IMR-90 (cell line): ENCODE measurements at regions not wholly inside any gene's neighbourhood (a gene's known extent, or its start where the extent isn't known, plus 50 kb on each side); places are given as distances from the start of the nearest gene placed in this dataset.

Experiments
- ATAC-seq: fragments of 200-7000 bp; cut with Tn5 transposase; 2 replicates; pipeline ENCODE4 v1.9.1; 2020; ENCODE audit warnings: low read depth, mild to moderate bottlenecking, moderate library complexity
- BruUV-seq: library from RNA; stranded (reverse); fragments of 400-500 nt; replicated peaks from 2 replicates; lab custom pipeline; 2021; lab: Mats Ljungman, UMichigan
- CTCF ChIA-PET: fragments of 300-600 bp; formaldehyde crosslinking; extraction: SDS; loops from one replicate; lab custom pipeline; 2021; ENCODE audit warnings: antibody characterized with exemption; lab: Yijun Ruan, JAX
- POLR2A ChIA-PET: fragments of 300-600 bp; sonication (Branson Sonifier 250); formaldehyde crosslinking; loops from one replicate; lab custom pipeline; 2022; ENCODE audit warnings: antibody characterized with exemption; ENCODE audit not compliant: unreplicated experiment; lab: Charles Lee
- DNase-seq: peaks from one replicate; pipeline ENCODE4 v3.0.0; 2013
- H2AFZ ChIP-seq: replicated peaks from 2 replicates; pipeline ENCODE3; 2013; ENCODE audit warnings: low read length, mild to moderate bottlenecking; ENCODE audit not compliant: poor library complexity
- H2AK5ac ChIP-seq: 2 replicates; pipeline ENCODE4 v1.6.1; 2013; ENCODE audit warnings: low read depth, low read length, inconsistent platforms
- H2AK9ac ChIP-seq: replicated peaks from 2 replicates; pipeline ENCODE3; 2013; ENCODE audit warnings: mild to moderate bottlenecking, low read depth, low read length, moderate library complexity; ENCODE audit not compliant: poor library complexity
- H2BK120ac ChIP-seq: 2 replicates; pipeline ENCODE4 v1.6.1; 2013; ENCODE audit warnings: low read depth, low read length, inconsistent platforms
- H2BK15ac ChIP-seq: 3 replicates; pipeline ENCODE4 v1.6.1; 2013; ENCODE audit warnings: low read depth, low read length, inconsistent platforms
- H2BK20ac ChIP-seq: 2 replicates; pipeline ENCODE4 v1.6.1; 2013; ENCODE audit warnings: low read depth, mild to moderate bottlenecking, inconsistent platforms, low read length, moderate library complexity
- H2BK5ac ChIP-seq: 2 replicates; pipeline ENCODE4 v1.6.1; 2013; ENCODE audit warnings: mild to moderate bottlenecking, low read depth, low read length, inconsistent platforms; ENCODE audit not compliant: poor library complexity, severe bottlenecking
- H3K14ac ChIP-seq: replicated peaks from 2 replicates; pipeline ENCODE4 v1.6.1; 2013; ENCODE audit warnings: low read depth, low read length, inconsistent platforms
- H3K18ac ChIP-seq: 2 replicates; pipeline ENCODE4 v1.6.1; 2013; ENCODE audit warnings: low read depth, low read length, control low read depth
- H3K23ac ChIP-seq: 2 replicates; pipeline ENCODE4 v1.6.1; 2013; ENCODE audit warnings: low read depth, low read length, inconsistent platforms
- H3K27ac ChIP-seq: 2 replicates; pipeline ENCODE4 v1.5.1; 2013; ENCODE audit warnings: mild to moderate bottlenecking, control low read depth, low read length; ENCODE audit not compliant: insufficient read depth
- H3K27me3 ChIP-seq: 2 replicates; pipeline ENCODE4 v1.6.1; 2013; ENCODE audit warnings: low read length; ENCODE audit not compliant: control insufficient read depth, insufficient read depth
- H3K36me3 ChIP-seq: 2 replicates; pipeline ENCODE4 v1.6.1; 2013; ENCODE audit warnings: low read length, mixed read lengths; ENCODE audit not compliant: control insufficient read depth, insufficient read depth
- H3K4ac ChIP-seq: 2 replicates; pipeline ENCODE4 v1.6.1; 2013; ENCODE audit warnings: low read depth, low read length, inconsistent platforms
- H3K4me1 ChIP-seq: 2 replicates; pipeline ENCODE4 v1.6.1; 2013; ENCODE audit warnings: low read length, mixed read lengths; ENCODE audit not compliant: control insufficient read depth, insufficient read depth
- H3K4me2 ChIP-seq: 2 replicates; pipeline ENCODE4 v1.6.1; 2013; ENCODE audit warnings: low read depth, mild to moderate bottlenecking, control low read depth, low read length, moderate library complexity
- H3K4me3 ChIP-seq: 2 replicates; pipeline ENCODE4 v1.5.1; 2013; ENCODE audit warnings: low read depth, mild to moderate bottlenecking, control low read depth, low read length, moderate library complexity; ENCODE audit not compliant: insufficient read depth
- H3K56ac ChIP-seq: 2 replicates; pipeline ENCODE4 v1.6.1; 2013; ENCODE audit warnings: low read length, inconsistent platforms; ENCODE audit not compliant: insufficient read depth; ENCODE audit errors: extremely low read depth
- H3K79me1 ChIP-seq, 2 experiments: 2 replicates each; pipeline ENCODE4 v1.6.1; 2013; ENCODE audit warnings: low read length in 2 of 2, inconsistent platforms in 1 of 2, low read depth in 1 of 2
- H3K9ac ChIP-seq: 2 replicates; pipeline ENCODE4 v1.6.1; 2013; ENCODE audit warnings: low read depth, low read length, control low read depth
- H3K9me1 ChIP-seq: 2 replicates; pipeline ENCODE4 v1.6.1; 2013; ENCODE audit warnings: low read length, inconsistent platforms; ENCODE audit not compliant: insufficient read depth
- H3K9me3 ChIP-seq: 2 replicates; pipeline ENCODE4 v1.6.1; 2013; ENCODE audit warnings: low read length; ENCODE audit not compliant: control insufficient read depth, insufficient read depth
- H4K20me1 ChIP-seq: 2 replicates; pipeline ENCODE4 v1.6.1; 2013; ENCODE audit warnings: low read length, inconsistent platforms; ENCODE audit not compliant: insufficient read depth
- H4K5ac ChIP-seq: 2 replicates; pipeline ENCODE4 v1.6.1; 2013; ENCODE audit warnings: mild to moderate bottlenecking, low read depth, low read length, control low read depth
- H4K8ac ChIP-seq, 2 experiments: 2 replicates each; pipeline ENCODE4 v1.6.1; 2013; ENCODE audit warnings: low read depth in 2 of 2, low read length in 2 of 2, control low read depth in 1 of 2, inconsistent platforms in 1 of 2
- H4K91ac ChIP-seq: 2 replicates; pipeline ENCODE4 v1.6.1; 2013; ENCODE audit warnings: low read depth, low read length, inconsistent platforms; ENCODE audit not compliant: insufficient read depth
- BHLHE40 ChIP-seq: fragments of 150-350 bp; IDR thresholded peaks from 2 replicates; pipeline ENCODE4 v1.6.1; 2016; ENCODE audit warnings: mild to moderate bottlenecking, low read depth, low read length
- CEBPB ChIP-seq: IDR thresholded peaks from 2 replicates; pipeline ENCODE4 v1.6.1; 2012; ENCODE audit warnings: low read depth, low read length, improper control_type of control experiment
- CHD1 ChIP-seq: IDR thresholded peaks from 2 replicates; pipeline ENCODE4 v1.6.1; 2012; ENCODE audit warnings: low read depth, low read length, improper control_type of control experiment
- CTCF ChIP-seq: conservative IDR thresholded peaks from 2 replicates; pipeline ENCODE4 v1.5.1; 2012; ENCODE audit warnings: mild to moderate bottlenecking, low read depth, low read length, improper control_type of control experiment
- ELK1 ChIP-seq: fragments of 150-350 bp; IDR thresholded peaks from 2 replicates; pipeline ENCODE4 v1.6.1; 2016; ENCODE audit warnings: low read depth, mild to moderate bottlenecking, low read length, moderate library complexity, borderline replicate concordance
- FOS ChIP-seq: fragments of 150-350 bp; IDR thresholded peaks from 2 replicates; pipeline ENCODE4 v1.6.1; 2016; ENCODE audit warnings: low read depth, low read length
- MAFK ChIP-seq: IDR thresholded peaks from 2 replicates; pipeline ENCODE4 v1.6.1; 2012; ENCODE audit warnings: low read depth, low read length, improper control_type of control experiment
- MAZ ChIP-seq: IDR thresholded peaks from 2 replicates; pipeline ENCODE4 v1.6.1; 2012; ENCODE audit warnings: low read depth, mild to moderate bottlenecking, low read length, improper control_type of control experiment, moderate library complexity, borderline replicate concordance
- MXI1 ChIP-seq: IDR thresholded peaks from 2 replicates; pipeline ENCODE4 v1.6.1; 2012; ENCODE audit warnings: low read depth, mild to moderate bottlenecking, low read length, moderate library complexity, borderline replicate concordance
- NFE2L2 ChIP-seq: fragments of 150-350 bp; IDR thresholded peaks from 2 replicates; pipeline ENCODE4 v1.6.1; 2016; ENCODE audit warnings: low read depth, mild to moderate bottlenecking, low read length
- POLR2A ChIP-seq: IDR thresholded peaks from 2 replicates; pipeline ENCODE4 v1.6.1; 2012; ENCODE audit warnings: mild to moderate bottlenecking, low read depth, low read length
- RAD21 ChIP-seq: IDR thresholded peaks from 2 replicates; pipeline ENCODE4 v1.6.1; 2012; ENCODE audit warnings: low read length, improper control_type of control experiment
- RFX5 ChIP-seq: IDR thresholded peaks from 2 replicates; pipeline ENCODE4 v1.8.0; 2012; ENCODE audit warnings: low read depth, mild to moderate bottlenecking, low read length, moderate library complexity
- SMC3 ChIP-seq: fragments of 150-350 bp; IDR thresholded peaks from 2 replicates; pipeline ENCODE4 v1.6.1; 2016; ENCODE audit warnings: low read depth, mild to moderate bottlenecking, antibody characterized with exemption, low read length, moderate library complexity
- WGBS, 2 experiments: methylation state at CpG; one replicate each; pipeline versions ENCODE4 v1.1.5 to v1.1.7; 2013; ENCODE audit warnings: missing lambda C conversion rate in 2 of 2; ENCODE audit not compliant: insufficient read length in 1 of 2; ENCODE audit errors: extremely low coverage in 2 of 2; 5-methylcytosine and 5-hydroxymethylcytosine counted together
- dilution Hi-C: fragments of 300-500 bp; cut with HindIII; formaldehyde crosslinking; loops from one replicate; pipeline ENCODE4 v1.14.3; 2018; ENCODE audit warnings: low sequenced_read_pairs; ENCODE audit not compliant: unreplicated experiment
- in situ Hi-C: fragments of 300-500 bp; cut with MboI; formaldehyde crosslinking; loops from 3 replicates; pipeline ENCODE4 v1.14.3; 2019; ENCODE audit warnings: low sequenced_read_pairs, inconsistent platforms, mixed read lengths
- intact Hi-C: fragments of 100-400 bp; cut with micrococcal nuclease; formaldehyde crosslinking; loops from 2 replicates; pipeline ENCODE4 v1.10.0; 2022

- no peak overlapping the region for H4K5ac ChIP-seq
- DNase-seq (no peak), ATAC-seq (no peak)
- no peak overlapping the region for H3K56ac ChIP-seq
- H4K8ac ChIP-seq, result no peak overlapping the region
- ChIA-PET CTCF (no interaction called here), POLR2A (no interaction called here)
- no peak overlapping the region for H2BK5ac ChIP-seq
- H3K9ac ChIP-seq, result no peak overlapping the region
- no peak overlapping the region for H2AK9ac ChIP-seq
- H3K27me3 ChIP-seq, result no peaks in the 10 kb centered on the region
- no peak overlapping the region for H3K27ac ChIP-seq
- no peaks in the 10 kb centered on the region for H4K20me1 ChIP-seq
- TF ChIP-seq ELK1 (no peak), RFX5 (no peak), CTCF (no peak), CEBPB (no peak), MXI1 (no peak), NFE2L2 (no peak), RAD21 (no peak), CHD1 (no peak), MAZ (no peak), POLR2A (no peak), MAFK (no peak), SMC3 (no peak), FOS (no peak), BHLHE40 (no peak)
- no peaks in the 10 kb centered on the region for H3K79me1 ChIP-seq
- no TSS peak for BruUV-seq
- H3K18ac ChIP-seq, result no peak overlapping the region
- H2AFZ ChIP-seq, result no peak overlapping the region
- dilution Hi-C loops, result no loop called here
- no peak overlapping the region for H2BK20ac ChIP-seq
- H2BK15ac ChIP-seq, result no peak overlapping the region
- H3K4ac ChIP-seq, result no peak overlapping the region
- intact Hi-C loops, result no loop called here
- no peak overlapping the region for H3K23ac ChIP-seq
- no peak overlapping the region for H3K4me2 ChIP-seq
- no peaks in the 10 kb centered on the region for H3K9me3 ChIP-seq
- no CpG with 5 or more reads among the region's 4 CpGs for WGBS, 2 experiments
- H3K9me1 ChIP-seq, result no peaks in the 10 kb centered on the region
- H3K4me1 ChIP-seq, result no peaks in the 10 kb centered on the region
- H4K91ac ChIP-seq, result no peak overlapping the region
- no peaks in the 10 kb centered on the region for H3K36me3 ChIP-seq
- no peak overlapping the region for H3K4me3 ChIP-seq
- no peak overlapping the region for H2BK120ac ChIP-seq
- no peak overlapping the region for H2AK5ac ChIP-seq
- in situ Hi-C loops, result no loop called here
- no peak overlapping the region for H3K14ac ChIP-seq
Observed at GRCh38 chr2:34789169-34789568, 1190.1 kb upstream of the FAM98A start.
